ENCODE measurements at regions not wholly inside any gene's neighbourhood (a gene's known extent, or its start where the extent isn't known, plus 50 kb on each side); places are given as distances from the start of the nearest gene placed in this dataset.
"Not testable (repeated sequence)": the region's sequence is repeated elsewhere in the genome, so short reads cannot be mapped to it uniquely, and the experiment has no call there.

DNA sequence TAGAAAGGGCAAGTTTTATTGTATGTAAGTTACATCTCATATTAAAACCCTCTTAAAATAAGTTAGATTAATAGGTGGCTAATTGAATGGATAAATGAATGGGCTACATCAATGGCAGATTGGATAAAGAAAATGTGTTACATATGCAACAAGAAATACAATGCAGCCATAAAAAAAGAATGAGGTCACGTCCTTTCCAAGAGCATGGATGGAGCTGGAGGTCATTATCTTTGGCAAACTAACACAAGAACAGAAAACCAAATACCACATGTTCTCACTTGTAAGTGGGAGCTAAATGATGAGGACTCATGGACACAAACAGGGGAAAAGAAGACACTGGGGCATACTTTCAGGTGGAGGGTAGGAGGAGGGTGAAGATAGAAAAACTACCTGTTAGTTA is 182.2 kb upstream of the GNAI1 start:
- no peak for DNase-seq (ENCODE audit: low read depth)

DNA sequence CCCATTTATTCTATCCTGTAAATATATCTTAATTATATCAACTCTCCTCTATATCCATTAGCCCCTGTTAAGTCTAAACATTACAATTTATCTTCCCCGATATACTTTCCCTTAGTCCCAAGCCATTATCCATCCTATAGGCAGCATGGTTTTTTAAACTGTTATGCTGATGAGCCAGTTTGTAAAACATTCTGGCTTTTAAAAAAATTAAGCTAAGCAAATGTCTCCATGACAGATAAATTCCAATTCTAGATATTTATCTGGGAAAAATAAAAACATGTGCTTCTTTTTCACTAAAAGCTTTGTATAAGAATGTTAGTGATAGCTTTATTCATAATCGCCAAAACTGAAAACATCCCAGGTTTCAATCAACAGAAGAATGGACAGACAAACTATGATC is 183.2 kb upstream of the GNAI1 start:
- DNase-seq (ENCODE audit: low read depth): no peak

GRCh38 chr7:79949778-79950177 is 184.9 kb upstream of the GNAI1 start:
- no peak for DNase-seq (ENCODE audit: low read depth)

DNA sequence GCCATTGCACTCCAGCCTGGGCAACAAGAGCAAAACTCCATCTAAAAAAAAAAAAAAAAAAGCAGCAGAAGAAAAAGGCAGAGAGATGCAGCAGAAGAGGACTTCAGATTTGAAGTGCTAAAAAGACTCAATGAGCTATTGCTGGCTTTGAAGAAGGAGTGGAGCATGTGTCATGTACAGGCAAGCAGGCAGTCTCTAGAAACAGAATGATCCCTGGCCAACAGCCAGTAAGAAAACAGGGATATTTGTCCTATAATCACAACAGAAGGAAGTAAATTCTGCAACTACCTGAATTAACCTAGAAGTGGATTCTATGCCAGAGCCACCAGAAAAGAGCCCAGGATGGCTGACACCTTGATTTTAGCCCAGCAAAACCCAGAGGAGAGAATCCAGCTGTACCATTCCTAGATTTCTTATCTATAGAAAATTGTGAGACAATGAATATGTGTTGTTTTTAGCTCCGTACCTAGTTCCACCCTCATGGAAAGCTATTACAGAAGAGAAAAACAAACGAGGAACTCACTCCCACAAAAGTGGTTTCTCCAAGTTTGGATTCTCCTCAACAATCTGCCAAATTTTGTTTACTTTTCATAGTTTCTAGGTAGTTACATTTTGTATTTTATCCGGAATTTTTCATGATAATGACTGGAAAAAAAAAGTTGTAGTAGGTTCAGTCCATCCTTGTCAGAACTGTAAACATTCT is 198.2 kb upstream of the GNAI1 start:
- DNase-seq (ENCODE audit: low read depth): no peak

DNA sequence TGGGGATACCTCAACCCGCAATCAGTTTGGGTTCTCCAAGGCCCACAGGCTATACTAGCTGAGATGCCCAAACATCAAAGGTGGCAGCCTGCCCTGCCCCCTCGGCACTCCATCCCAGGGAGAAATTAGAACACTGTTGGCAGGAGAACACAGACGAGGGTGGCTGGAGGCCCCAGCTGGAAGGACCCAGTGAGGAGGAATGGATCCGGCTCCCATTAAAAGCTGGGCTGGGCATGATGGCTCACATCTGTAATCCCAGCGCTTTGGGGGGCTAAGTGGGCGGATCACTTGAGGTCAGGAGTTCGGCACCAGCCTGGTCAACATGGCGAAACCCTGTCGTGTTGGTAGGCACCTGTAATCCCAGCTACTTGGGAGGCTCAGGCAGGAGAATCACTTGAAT is 199.9 kb upstream of the GNAI1 start:
- DNase-seq (ENCODE audit: low read depth): no peak

DNA sequence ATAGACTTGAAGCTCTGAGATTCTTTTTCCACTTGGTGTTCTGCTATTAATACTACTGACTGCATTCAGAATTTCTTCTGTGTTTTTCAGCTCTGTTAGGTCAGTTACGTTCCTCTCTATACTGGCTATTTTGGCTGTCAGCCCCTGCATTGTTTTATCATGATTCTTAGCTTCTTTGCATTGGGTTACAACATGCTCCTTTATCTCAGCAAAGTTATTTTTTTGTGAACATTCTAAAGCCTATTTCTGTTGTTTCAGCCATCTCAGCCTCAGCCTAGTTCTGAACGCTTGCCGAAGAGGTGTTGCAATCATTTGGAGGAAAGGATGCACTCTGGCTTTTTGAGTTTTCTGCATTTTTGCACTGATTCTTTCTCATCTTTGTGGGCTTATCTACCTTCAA is 201.5 kb upstream of the GNAI1 start:
- no peak for DNase-seq (ENCODE audit: low read depth)

DNA sequence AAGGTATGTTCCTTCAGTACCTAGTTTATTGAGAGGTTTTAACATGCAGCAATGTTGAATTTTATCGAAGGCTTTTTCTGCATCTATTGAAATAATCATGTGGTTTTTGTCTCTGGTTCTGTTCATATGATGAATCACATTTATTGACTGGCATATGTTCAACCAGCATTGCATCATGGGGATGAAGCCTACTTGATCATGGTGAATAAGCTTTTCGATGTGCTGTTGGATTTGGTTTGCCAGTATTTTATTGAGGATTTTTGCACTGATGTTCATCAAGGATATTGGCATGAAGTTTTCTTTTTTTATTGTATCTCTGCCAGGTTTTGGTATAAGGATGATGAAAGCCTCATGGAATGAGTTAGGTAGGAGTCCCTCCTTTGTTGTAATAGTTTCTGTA is 204.0 kb upstream of the GNAI1 start:
- DNase-seq (ENCODE audit: low read depth): no peak

GRCh38 chr7:79927116-79927515 is 207.5 kb upstream of the GNAI1 start:
- DNase-seq (ENCODE audit: low read depth): no peak

DNA sequence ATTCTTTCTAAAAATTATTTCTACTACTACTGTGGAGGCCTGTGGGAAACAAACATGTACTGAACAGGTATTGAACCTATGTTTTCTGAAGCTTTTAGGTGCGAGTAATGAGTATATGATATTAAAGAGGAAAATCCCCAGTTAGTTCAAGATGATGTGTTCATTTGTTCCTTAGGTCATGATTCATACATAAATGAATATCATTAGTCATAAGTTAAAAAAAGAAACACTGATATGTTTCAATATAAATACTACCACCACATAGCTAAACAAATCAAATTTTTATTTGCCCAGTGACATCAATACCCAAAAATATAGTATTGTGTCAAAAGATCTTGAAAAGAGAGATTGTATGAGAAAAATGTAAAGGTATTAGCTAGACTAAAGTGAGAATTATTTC is 210.7 kb upstream of the GNAI1 start:
- DNase-seq (ENCODE audit: low read depth): no peak

DNA sequence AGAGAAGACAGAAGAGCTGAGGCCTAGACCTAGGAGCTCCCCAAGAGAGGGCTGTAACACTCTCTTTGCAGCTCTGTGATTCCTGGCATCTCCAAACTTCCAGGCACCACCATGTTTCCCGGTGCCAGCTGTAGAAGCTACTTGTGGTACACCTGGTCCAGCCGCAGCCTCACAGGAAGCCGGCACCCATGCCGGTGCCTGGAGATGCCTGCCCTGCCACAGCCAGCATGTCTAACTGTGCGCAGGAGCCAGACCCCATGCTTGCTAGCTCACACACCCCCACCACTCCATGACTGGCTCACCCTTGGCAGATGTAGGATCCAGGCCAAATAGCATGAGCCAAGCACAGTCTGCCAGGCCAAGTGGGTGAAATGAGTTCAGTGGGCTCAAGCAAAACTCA is 211.7 kb upstream of the GNAI1 start:
- no peak for DNase-seq (ENCODE audit: low read depth)

- DNase-seq (ENCODE audit: low read depth): no peak
Observed at GRCh38 chr7:79921976-79922375, 212.7 kb upstream of the GNAI1 start.

DNA sequence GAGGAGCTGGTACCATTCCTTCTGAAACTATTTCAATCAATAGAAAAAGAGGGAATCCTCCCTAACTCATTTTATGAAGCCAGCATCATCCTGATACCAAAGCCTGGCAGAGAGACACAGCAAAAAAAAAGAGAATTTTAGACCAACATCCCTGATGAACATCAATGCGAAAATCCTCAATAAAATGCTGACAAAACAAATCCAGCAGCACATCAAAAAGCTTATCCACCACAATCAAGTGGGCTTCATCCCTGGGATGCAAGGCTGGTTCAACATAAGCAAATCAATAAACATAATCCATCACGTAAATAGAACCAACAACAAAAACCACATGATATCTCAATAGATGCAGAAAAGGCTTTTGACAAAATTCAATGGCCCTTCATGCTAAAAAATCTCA is 216.0 kb upstream of the GNAI1 start:
- DNase-seq (ENCODE audit: low read depth): not testable (repeated sequence)

DNA sequence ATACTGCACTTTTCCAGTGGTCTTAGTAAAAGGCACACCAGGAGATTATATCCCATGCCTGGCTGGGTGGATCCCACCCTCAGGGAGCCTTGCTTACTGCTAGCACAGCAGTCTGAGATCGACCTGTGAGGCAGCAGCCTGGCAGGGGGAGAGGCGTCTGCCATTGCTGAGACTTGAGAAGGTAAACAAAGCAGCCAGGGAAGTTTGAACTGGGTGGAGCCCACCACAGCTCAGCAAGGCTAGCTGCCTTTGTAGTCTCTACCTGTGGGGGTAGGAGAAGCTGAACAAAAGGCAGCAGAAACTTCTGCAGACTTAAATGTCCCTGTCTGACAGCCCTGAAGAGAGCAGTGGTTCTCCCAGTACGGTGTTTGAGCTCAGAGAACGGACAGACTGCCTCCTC is 219.3 kb upstream of the GNAI1 start:
- not testable (repeated sequence) for DNase-seq (ENCODE audit: low read depth)

DNA sequence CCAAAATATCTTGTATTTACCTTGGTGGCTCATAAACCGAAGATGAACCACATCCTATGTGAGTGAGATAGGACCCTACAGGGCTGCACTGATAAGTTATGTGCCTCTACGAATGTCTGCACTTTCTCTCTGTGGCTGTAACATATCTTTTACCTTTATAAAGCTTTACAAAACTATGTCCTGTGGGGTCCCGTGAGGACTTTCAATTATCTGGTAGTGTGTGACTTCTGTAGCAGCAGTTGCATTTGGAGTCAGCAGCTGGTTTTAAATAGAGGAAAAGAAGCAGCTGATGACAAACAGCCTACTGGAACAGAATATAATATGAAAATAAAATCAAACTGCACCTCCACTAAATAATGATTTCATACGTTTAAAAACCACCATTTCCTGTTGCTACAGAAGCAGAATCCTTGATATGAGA is 222.4 kb upstream of the GNAI1 start:
- DNase-seq (ENCODE audit: low read depth): no peak

DNA sequence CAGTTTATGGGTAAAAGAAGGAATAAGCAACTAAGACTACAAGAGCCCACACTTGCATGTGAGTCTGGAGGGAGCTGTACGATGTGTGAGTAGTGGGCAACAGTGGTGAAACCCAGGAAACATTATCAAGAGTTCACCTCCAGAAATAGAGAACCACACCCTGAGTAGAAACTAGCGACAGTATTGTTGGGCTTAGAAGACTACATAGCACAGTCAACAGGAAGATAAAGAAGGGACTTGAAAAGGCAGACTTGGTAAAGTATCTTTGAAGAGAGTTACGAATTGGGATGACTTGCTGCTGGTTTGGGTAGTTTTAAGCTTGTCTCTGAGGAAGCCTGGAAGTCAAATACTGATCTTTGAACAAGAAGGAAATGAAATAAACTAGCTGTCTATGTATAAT is 223.2 kb upstream of the GNAI1 start:
- DNase-seq (ENCODE audit: low read depth): no peak

GRCh38 chr7:79909176-79909575 is 225.5 kb upstream of the GNAI1 start:
- no peak for DNase-seq (ENCODE audit: low read depth)

- no peak for DNase-seq (ENCODE audit: low read depth)
Observed at GRCh38 chr7:79897166-79897565, 237.5 kb upstream of the GNAI1 start.

GRCh38 chr7:79893991-79894390 is 240.6 kb upstream of the GNAI1 start:
- no peak for DNase-seq (ENCODE audit: low read depth)

- DNase-seq (ENCODE audit: low read depth): no peak
Observed at GRCh38 chr7:79882922-79883321, 251.7 kb upstream of the GNAI1 start.

GRCh38 chr7:79880312-79880711 is 254.3 kb upstream of the GNAI1 start:
- no peak for DNase-seq (ENCODE audit: low read depth)

DNA sequence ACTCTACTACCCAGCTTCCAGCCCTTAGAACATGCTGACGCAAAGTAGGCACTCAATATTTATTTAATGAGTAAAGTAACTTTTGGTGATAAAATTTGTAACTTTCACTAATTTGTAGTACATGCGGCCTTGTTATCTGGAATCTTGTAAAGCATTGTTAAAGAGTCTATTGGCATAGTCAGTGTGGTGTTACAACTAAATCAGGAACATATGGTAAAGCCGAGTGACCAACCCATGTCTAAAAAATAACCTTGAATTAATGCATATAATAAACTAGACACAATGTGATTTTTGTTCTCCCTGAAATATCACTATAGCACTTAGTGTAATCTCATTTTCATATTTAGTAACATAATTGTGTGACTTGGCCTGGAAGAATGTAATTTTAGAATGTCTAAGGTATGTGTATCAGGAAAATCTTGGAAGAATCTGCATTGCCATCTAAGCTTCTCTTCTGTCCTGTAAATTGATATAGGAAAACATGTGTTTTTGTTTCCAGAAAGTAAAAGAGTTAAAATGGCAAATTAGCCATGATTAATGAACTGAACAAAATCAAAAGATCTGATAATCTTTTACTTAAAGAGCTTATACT is 256.7 kb upstream of the GNAI1 start:
- DNase-seq (ENCODE audit: low read depth): no peak

- DNase-seq (ENCODE audit: low read depth): no peak
Observed at GRCh38 chr7:79876848-79877252, 257.8 kb upstream of the GNAI1 start.

GRCh38 chr7:79874797-79875196 is 259.8 kb upstream of the GNAI1 start:
- no peak for DNase-seq (ENCODE audit: low read depth)

DNA sequence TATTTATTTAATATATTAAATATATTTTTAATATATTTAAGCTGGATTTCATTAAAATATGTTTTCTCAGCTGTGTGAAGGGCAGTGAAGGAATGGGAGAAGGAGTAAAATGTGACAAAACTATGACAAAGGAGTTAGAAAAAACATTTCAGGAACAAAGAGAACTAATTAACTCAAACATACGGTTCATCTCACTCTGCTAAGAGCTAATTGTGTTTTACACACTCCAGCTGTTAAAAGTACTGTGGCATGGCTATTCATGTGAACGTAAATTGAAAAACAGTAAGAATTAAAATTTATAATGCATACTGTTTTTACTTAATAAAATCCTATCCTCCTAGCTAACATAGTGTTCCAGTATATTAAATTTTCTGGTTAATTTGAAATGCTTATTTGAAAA is 262.5 kb upstream of the GNAI1 start:
- no peak for DNase-seq (ENCODE audit: low read depth)
